ENCODE measurements at regions not wholly inside any gene's neighbourhood (a gene's known extent, or its start where the extent isn't known, plus 50 kb on each side); places are given as distances from the start of the nearest gene placed in this dataset.

DNA sequence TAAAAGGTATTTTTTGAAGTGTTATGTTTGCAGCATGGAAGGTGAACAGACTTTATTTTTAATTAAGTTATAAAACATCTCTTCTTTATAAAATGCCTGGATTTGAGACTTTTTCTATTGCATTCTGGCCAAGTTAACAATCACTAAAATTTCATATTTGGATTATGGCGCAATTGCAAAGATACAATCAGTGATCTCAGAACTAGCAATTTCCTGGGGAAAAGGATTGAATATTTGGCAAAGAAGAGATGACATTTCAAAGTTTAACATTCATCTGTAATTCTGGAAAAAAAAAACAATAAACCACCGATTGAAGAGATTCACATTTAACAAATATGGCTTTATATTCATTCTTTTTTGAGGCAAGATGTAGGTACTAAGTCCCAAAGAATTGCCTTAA lies 378.0 kb downstream of the LRRC70 start:
- TF ChIP-seq, protein P1, sequence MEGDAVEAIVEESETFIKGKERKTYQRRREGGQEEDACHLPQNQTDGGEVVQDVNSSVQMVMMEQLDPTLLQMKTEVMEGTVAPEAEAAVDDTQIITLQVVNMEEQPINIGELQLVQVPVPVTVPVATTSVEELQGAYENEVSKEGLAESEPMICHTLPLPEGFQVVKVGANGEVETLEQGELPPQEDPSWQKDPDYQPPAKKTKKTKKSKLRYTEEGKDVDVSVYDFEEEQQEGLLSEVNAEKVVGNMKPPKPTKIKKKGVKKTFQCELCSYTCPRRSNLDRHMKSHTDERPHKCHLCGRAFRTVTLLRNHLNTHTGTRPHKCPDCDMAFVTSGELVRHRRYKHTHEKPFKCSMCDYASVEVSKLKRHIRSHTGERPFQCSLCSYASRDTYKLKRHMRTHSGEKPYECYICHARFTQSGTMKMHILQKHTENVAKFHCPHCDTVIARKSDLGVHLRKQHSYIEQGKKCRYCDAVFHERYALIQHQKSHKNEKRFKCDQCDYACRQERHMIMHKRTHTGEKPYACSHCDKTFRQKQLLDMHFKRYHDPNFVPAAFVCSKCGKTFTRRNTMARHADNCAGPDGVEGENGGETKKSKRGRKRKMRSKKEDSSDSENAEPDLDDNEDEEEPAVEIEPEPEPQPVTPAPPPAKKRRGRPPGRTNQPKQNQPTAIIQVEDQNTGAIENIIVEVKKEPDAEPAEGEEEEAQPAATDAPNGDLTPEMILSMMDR (IDR thresholded peaks at IDR 0.05) = no peak
- no peak for TF ChIP-seq POLR2A (IDR thresholded peaks at IDR 0.05)

Measured in lower leg skin (tissue), 3 donors.